ENCODE measurements at regions not wholly inside any gene's neighbourhood (a gene's known extent, or its start where the extent isn't known, plus 50 kb on each side); places are given as distances from the start of the nearest gene placed in this dataset.

GRCh38 chr4:174089711-174090110 lies 193.8 kb downstream of the FBXO8 start:
- TF ChIP-seq GABPA (IDR thresholded peaks at IDR 0.05; ENCODE audit: borderline replicate concordance, insufficient read depth, low read length) (no peak), CTCF (IDR thresholded peaks at IDR 0.05; ENCODE audit: control extremely low read depth in 1 of 3, insufficient read depth in 1 of 3, low read depth in 1 of 3, low read length in 3 of 3) (no peak), CREB1 (IDR thresholded peaks at IDR 0.05) (no peak), POLR2A (IDR thresholded peaks at IDR 0.05; ENCODE audit: control extremely low read depth in 1 of 2, low read depth in 2 of 2, low read length in 2 of 2) (no peak), BCL11A (IDR thresholded peaks at IDR 0.05; ENCODE audit: low read depth in 2 of 2, low read length in 2 of 2) (no peak), TAF7 (optimal IDR thresholded peaks at IDR 0.05; ENCODE audit: borderline replicate concordance, low read depth, low read length) (no peak), SP1 (IDR thresholded peaks at IDR 0.05; ENCODE audit: low read depth, low read length) (no peak), TAF1 (IDR thresholded peaks at IDR 0.05; ENCODE audit: low read depth, low read length) (no peak), POLR2AphosphoS5 (IDR thresholded peaks at IDR 0.05; ENCODE audit: low read depth, low read length) (no peak), KDM5A (IDR thresholded peaks at IDR 0.05; ENCODE audit: low read length) (no peak)
